T-helper 2 cell treated with Interferon-gamma antibody and Interleukin-4, amounts not matched to agents 5 μg/mL and 100 μg/mL, for 36 hours (primary cell): ENCODE measurements at regions not wholly inside any gene's neighbourhood (a gene's known extent, or its start where the extent isn't known, plus 50 kb on each side); places are given as distances from the start of the nearest gene placed in this dataset.

Experiments used
- DNase-seq: peaks from one replicate; pipeline ENCODE4 v3.0.0; 2021; ENCODE audit warnings: low spot score
- H3K27ac Mint-ChIP-seq: one replicate; pipeline ENCODE4 v1.8.0; 2021; ENCODE audit warnings: mild to moderate bottlenecking, mixed read lengths
- H3K27me3 Mint-ChIP-seq: one replicate; pipeline ENCODE4 v1.8.0; 2021; ENCODE audit warnings: low read depth, mixed read lengths
- H3K36me3 Mint-ChIP-seq: one replicate; pipeline ENCODE4 v1.8.0; 2021; ENCODE audit warnings: low read depth, mixed read lengths
- H3K4me1 Mint-ChIP-seq: one replicate; pipeline ENCODE4 v1.8.0; 2021; ENCODE audit warnings: low read depth, mixed read lengths
- H3K4me3 Mint-ChIP-seq: one replicate; pipeline ENCODE4 v1.8.0; 2022; ENCODE audit warnings: mild to moderate bottlenecking, moderate library complexity, mixed read lengths
- H3K9me3 Mint-ChIP-seq: one replicate; pipeline ENCODE4 v1.8.0; 2021; ENCODE audit warnings: mixed read lengths

DNA sequence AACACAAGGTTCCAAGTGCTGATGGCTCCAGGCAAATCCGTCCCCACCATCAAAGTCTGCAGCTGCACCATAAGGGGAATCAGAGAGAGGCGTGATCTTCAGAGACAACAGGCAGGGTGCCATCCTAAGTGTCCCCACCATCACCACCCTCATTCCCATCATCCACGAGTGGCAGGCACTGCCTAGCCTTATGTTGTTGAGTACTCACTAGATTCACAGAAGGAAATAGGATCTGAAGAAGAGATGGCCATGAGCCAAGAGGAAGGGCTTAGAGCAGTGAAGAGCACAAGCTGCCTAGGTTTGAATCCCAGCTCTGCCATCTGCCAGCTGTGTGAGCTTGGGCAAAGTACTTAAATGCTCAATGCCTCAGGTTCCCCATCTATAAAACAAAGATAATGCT lies 207.3 kb upstream of the CSF3R start:
- H3K36me3 Mint-ChIP-seq = no peaks in the 10 kb centered on the region
- no peaks in the 10 kb centered on the region for H3K4me1 Mint-ChIP-seq
- H3K27me3 Mint-ChIP-seq = no peaks in the 10 kb centered on the region
- H3K4me3 Mint-ChIP-seq = no peak overlapping the region
- H3K9me3 Mint-ChIP-seq = no peaks in the 10 kb centered on the region
- no peak for DNase-seq
- no peak overlapping the region for H3K27ac Mint-ChIP-seq

DNA sequence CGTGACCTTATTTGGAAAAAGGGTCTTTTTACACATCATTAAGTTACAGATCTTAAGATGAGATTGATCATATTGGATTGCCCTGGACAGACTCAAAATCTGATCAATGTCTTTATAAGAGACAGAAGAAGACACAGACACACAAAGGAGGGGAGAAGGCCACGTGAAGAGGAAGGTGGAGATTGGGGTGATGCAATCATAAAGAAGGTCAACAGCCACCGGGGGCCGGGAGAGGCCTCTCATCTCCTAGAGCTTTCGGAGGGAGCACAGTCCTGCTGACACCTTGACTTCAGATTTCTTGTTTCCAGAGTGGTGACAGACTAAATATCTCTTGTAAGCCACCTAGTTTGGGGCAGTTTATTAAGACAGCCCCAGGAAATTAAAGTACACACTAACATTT lies 204.6 kb upstream of the CSF3R start:
- H3K27ac Mint-ChIP-seq = no peak overlapping the region
- no peak for DNase-seq
- H3K4me1 Mint-ChIP-seq = no peaks in the 10 kb centered on the region
- no peaks in the 10 kb centered on the region for H3K27me3 Mint-ChIP-seq
- H3K4me3 Mint-ChIP-seq = no peak overlapping the region
- no peaks in the 10 kb centered on the region for H3K36me3 Mint-ChIP-seq
- H3K9me3 Mint-ChIP-seq = no peaks in the 10 kb centered on the region

DNA sequence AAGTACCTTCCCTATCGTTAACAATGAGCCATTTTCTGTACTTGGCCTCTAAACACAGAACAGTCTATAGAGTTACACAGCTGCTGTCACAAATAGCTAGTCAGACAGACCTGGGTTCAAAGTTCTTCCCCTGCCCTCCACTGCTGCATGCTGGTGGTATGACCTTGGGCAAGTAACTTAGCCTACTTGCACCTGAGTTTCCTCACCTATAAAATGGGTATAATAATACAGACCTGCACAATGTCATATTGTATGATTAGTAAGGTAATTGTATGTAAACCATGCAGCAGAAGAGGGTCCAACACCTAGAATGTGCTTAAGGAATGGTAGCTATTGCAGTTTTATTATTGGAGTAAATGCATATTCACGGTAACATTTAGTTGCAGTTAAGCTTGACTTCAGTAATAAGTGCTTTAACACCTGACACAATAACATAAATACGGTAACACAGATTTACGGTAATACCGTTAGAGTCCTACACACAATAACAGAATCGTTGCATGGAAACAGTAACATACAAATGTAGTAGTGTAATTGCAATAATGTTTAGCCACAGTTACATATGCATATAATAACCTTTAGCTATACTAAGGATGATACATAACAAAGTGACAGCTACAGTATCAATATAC lies 193.3 kb upstream of the CSF3R start:
- Mint-ChIP-seq H3K27ac (no peak overlapping the region), H3K27me3 (peaks cover 22% of the 10 kb centered on the region), H3K4me3 (no peak overlapping the region), H3K36me3 (no peaks in the 10 kb centered on the region), H3K9me3 (no peaks in the 10 kb centered on the region), H3K4me1 (no peaks in the 10 kb centered on the region)
- no peak for DNase-seq

DNA sequence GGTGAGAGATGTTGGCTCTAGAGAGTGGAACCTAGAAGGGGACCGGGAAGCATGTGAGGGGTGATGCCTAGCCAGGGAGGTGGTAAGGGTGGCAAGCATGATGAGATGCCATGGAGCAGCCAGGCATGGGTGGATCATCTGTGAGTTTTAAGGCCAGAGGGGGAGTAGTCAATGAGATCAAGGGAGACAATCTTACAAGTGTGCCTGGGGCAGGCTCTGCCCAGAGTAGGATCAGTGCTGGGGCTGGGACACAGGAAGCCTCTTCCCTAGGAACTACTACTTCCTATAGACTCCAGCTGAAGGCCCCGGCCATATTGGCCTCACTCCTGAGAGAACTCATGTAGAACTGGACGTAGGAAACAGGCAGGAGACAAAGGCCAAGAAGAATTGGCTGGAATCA lies 192.4 kb upstream of the CSF3R start:
- Mint-ChIP-seq H3K27ac (no peak overlapping the region), H3K36me3 (no peaks in the 10 kb centered on the region), H3K4me1 (no peaks in the 10 kb centered on the region), H3K9me3 (no peaks in the 10 kb centered on the region), H3K4me3 (no peak overlapping the region), H3K27me3 (peaks cover 22% of the 10 kb centered on the region)
- no peak for DNase-seq

DNA sequence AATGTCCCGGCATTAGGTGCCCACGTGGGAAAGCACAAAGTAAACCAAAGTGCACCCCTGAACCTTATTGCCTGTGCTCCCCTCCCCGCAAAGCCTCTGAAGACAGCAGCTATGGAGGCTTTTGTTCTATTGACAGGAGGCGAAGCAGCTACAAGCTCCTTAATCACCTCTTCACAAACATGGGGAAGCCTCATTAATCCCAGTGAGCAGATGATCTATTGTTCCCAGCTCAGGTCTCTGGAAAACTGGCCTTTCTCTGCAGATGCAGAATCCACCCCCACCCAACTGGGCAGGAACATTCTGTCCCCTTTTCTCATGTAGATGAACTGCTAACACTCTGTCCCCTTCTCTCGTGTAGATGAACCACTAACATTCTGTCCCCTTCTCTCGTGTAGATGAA lies 190.5 kb upstream of the CSF3R start:
- Mint-ChIP-seq H3K9me3 (no peaks in the 10 kb centered on the region), H3K4me1 (no peaks in the 10 kb centered on the region), H3K36me3 (no peaks in the 10 kb centered on the region), H3K4me3 (no peak overlapping the region), H3K27ac (no peak overlapping the region), H3K27me3 (peaks cover 20% of the 10 kb centered on the region)
- no peak for DNase-seq

DNA sequence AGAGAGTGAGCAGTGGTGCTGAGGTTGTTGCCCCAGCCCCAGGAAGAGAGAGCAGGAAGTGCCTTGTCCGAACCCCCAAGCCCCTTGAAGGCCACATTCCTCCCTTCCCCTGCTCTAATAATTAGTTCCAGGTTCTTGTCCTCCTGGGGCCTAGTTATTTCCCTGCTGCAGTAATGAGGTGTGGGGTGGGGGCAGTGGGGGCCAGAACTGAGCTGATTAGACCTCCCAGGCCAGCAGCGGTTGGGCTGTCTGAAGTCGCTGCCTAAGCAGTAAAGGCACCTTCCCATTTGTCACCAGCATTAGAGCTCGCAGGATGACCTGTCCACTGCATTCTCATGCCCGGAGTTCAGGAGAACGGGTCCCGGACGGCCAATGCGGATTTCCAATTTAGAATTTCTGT lies 186.5 kb upstream of the CSF3R start:
- Mint-ChIP-seq H3K27ac (no peak overlapping the region), H3K36me3 (no peaks in the 10 kb centered on the region), H3K27me3 (peaks cover 5% of the 10 kb centered on the region), H3K9me3 (no peaks in the 10 kb centered on the region), H3K4me3 (no peak overlapping the region), H3K4me1 (peaks cover 3% of the 10 kb centered on the region)
- no peak for DNase-seq

DNA sequence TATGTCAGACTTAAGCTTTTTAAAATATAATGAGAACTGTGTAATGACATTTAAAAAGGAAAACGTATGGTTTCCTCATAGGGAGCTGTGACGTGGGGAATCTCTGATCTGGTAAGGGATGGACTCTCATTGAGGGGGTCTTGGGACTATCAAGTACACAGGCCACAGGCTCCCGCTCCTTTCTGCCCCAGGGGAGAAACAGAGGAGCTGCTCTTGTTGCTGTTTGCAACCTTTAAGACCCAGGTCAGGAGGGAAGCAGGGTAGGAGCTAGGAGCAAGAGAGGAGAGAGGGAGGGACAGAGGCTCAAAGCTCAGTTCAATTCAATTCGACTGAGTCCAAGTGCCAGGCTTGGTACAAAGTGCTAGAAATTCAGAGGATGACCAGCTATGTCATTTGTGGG lies 185.1 kb upstream of the CSF3R start:
- peaks cover 5% of the 10 kb centered on the region for H3K27me3 Mint-ChIP-seq
- H3K4me3 Mint-ChIP-seq = no peak overlapping the region
- H3K9me3 Mint-ChIP-seq = no peaks in the 10 kb centered on the region
- peaks cover 3% of the 10 kb centered on the region for H3K4me1 Mint-ChIP-seq
- no peak overlapping the region for H3K27ac Mint-ChIP-seq
- no peak for DNase-seq
- H3K36me3 Mint-ChIP-seq = no peaks in the 10 kb centered on the region

DNA sequence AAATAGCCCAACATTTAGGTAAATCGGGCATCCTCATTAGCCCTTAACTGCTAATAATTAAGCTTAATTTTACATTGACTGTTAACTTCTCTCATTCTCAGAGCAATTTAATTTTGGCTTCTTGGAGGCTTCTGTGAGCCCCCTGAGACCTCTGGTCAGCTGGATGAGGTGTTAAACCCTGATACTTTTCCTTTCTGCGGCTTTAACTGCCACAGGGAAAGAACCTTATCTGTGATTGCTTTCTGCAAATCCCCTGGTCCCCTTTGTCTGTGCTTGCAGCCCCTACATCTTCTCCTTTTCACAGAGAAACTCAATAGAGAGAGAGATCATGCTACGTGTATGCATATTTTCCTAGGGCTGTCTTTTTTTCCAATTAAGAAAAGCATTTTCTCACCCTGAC lies 184.5 kb upstream of the CSF3R start:
- Mint-ChIP-seq H3K27ac (no peak overlapping the region), H3K27me3 (peaks cover 6% of the 10 kb centered on the region), H3K36me3 (no peaks in the 10 kb centered on the region), H3K4me3 (no peak overlapping the region), H3K9me3 (no peaks in the 10 kb centered on the region), H3K4me1 (peaks cover 3% of the 10 kb centered on the region)
- no peak for DNase-seq

DNA sequence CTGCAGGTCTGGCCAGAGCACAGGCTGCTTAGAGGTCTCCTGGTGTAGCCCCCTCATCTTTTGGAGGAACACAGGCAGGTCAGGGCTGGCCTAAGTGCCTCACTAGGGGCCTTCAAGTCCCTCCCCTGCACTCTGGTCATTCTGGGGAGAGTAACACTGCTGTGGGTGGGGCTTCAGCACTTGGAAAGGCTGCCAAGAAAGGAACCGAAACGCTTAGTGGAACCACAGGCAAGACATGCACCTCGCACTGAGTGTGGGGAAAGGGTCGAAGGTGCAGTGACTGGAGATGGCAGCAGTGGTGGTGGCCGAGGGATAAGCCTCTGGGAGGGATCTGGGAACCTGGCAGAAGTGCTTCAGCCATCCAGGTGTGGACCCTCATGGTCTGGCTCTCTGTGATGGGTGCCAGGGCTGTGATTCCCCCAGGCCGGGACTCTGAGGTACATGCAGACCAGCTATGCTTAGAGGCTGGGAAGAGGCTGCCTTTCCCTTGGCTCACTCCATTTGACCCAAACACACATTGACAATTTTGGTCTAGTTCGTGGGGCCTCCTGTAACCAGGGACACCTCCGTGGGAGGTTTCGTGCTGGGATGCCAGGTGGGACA lies 182.9 kb upstream of the CSF3R start:
- Mint-ChIP-seq H3K4me3 (no peak overlapping the region), H3K9me3 (no peaks in the 10 kb centered on the region), H3K27ac (no peak overlapping the region), H3K27me3 (peaks cover 7% of the 10 kb centered on the region), H3K36me3 (no peaks in the 10 kb centered on the region), H3K4me1 (peaks cover 3% of the 10 kb centered on the region)
- DNase-seq = no peak

DNA sequence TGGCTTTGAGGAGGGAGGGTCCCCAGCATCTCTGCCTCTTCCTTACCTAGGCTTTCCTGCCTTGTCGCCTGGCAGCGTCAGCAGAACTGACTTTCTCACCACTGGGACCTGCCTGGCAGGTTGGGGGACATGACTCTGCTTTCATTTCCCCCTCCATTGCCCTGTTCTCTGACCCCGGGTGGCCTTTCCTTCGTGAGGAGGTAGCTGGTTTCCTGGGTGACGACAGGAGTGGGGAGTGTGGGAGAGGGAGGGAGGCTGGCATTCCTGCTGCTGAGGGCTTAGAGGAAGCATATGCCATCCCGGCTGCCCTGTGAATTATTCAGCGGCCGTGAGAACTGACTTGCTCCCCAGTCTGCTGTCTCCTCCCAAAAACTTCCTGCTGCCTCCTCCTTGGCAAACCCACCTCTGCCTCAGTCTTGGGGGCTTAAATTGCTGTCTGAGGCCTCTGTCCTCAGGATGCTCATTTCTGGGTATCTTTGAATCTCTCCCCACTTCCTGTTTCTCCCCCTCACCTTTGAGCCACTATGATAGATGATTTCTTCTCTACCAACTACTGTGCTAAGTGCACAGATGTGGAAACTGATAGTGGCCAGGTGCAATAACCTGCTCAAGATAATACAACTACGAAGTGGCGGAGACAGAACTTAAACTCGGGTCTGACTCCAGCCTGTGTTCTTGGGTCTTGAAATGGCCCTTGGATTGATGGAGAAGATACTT lies 182.0 kb upstream of the CSF3R start:
- Mint-ChIP-seq H3K36me3 (no peaks in the 10 kb centered on the region), H3K27ac (no peak overlapping the region), H3K4me3 (no peak overlapping the region), H3K4me1 (peaks cover 3% of the 10 kb centered on the region), H3K27me3 (peaks cover 4% of the 10 kb centered on the region), H3K9me3 (no peaks in the 10 kb centered on the region)
- DNase-seq = no peak

DNA sequence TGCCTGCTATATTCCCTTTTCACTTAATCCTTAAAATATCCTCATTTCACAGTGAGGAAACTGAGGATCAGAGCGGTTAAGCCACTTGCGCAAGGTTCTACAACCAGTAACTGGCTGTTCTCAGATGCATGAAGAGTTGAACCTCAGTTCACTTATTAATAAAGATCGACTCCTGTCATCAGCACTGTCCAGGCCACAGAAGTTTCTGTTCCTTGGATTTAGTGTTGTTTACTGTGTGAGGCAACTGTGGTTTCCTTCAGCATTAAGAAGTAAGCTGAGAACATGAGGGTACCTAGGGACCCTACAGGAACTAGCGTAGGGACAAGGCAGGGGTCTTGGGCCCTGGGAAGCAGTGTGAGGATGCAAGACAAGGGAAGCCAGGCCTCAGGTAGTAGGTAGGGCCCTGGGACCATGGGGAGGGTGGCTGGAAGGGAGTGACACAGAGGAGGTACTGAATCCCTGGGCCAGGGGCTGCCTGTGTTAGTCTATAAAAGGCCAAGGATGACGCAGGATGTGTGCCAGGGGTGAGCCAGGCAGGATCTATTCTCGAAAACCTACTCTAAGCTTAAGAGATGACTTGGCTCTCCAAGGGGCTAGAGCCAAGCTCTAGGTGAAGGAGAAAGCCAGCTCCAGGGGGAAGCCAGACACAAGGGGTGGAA lies 181.2 kb upstream of the CSF3R start:
- Mint-ChIP-seq H3K36me3 (no peaks in the 10 kb centered on the region), H3K27ac (no peak overlapping the region)

DNA sequence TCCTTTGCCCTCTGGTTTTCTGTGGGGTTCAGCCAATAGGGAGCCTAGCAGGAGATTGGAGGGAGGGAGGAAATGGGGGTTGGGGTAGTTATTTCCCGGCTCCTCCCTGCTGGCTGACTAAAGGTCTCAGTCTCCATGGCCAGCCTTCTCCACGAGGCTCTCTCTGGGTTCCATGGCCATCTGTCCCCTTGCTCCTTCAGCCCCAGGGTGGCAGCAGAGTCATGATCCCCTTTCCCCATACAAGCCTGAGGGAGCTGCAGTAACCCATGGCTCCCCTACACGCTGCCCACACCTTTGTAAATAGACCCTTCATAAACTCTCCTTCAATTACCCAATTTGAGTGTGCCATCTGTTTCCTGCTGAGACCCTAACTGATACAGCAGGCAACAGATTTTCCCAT lies 176.1 kb upstream of the CSF3R start:
- Mint-ChIP-seq H3K36me3 (no peaks in the 10 kb centered on the region), H3K4me1 (no peaks in the 10 kb centered on the region), H3K4me3 (no peak overlapping the region), H3K27me3 (peaks cover 3% of the 10 kb centered on the region), H3K9me3 (no peaks in the 10 kb centered on the region), H3K27ac (no peak overlapping the region)
- no peak for DNase-seq

More for the DNA sequence above, 181.2 kb upstream of the CSF3R start:
- peaks cover 3% of the 10 kb centered on the region for H3K4me1 Mint-ChIP-seq
- no peaks in the 10 kb centered on the region for H3K9me3 Mint-ChIP-seq
- peaks cover 4% of the 10 kb centered on the region for H3K27me3 Mint-ChIP-seq
- H3K4me3 Mint-ChIP-seq = no peak overlapping the region
- DNase-seq = no peak

DNA sequence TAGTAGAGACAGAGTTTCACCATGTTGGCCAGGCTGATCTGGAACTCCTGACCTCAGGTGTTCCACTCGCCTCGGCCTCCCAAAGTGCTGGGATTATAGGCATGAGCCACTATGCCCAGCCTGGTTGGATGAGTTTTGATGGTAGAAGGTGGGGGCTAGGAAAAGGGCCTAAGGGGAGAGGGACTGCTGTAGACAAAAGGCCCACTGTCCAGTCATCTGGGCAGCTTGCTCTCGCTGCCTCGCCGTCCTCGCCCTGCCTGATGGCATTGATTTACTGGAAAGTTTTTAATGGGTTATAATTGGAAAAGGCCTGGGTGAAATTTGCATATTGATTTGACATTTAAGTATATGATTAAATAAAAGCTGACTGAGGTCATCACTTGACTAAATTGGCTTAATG lies 175.1 kb upstream of the CSF3R start:
- H3K9me3 Mint-ChIP-seq = no peaks in the 10 kb centered on the region
- no peaks in the 10 kb centered on the region for H3K4me1 Mint-ChIP-seq

DNA sequence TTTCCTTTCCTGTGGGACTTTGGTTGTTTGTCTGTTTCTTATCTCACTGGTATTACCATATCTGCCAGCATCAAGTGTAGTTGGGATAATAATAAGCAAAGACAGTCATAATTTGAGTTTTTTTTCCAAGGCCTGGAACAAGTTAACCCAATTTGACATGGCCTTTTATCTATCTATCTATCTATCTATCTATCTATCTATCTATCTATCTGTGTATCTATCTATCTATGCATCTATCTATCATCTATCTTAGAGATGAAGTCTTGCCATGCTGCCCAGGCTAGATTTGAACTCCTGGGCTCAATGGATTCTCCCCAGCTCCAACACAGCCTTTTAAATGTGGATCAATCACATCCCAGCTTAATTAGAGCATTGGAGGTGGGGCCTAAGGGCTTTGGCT lies 174.1 kb upstream of the CSF3R start:
- H3K9me3 Mint-ChIP-seq = no peaks in the 10 kb centered on the region
- H3K36me3 Mint-ChIP-seq = no peaks in the 10 kb centered on the region
- H3K27me3 Mint-ChIP-seq = peaks cover 1% of the 10 kb centered on the region
- no peak for DNase-seq
- H3K27ac Mint-ChIP-seq = no peak overlapping the region
- no peak overlapping the region for H3K4me3 Mint-ChIP-seq
- H3K4me1 Mint-ChIP-seq = no peaks in the 10 kb centered on the region

More for the DNA sequence above, 175.1 kb upstream of the CSF3R start:
- no peaks in the 10 kb centered on the region for H3K36me3 Mint-ChIP-seq
- no peak for DNase-seq
- H3K27me3 Mint-ChIP-seq = peaks cover 3% of the 10 kb centered on the region
- no peak overlapping the region for H3K27ac Mint-ChIP-seq
- no peak overlapping the region for H3K4me3 Mint-ChIP-seq
